Tibial artery (tissue), 4 donors: ENCODE measurements at regions not wholly inside any gene's neighbourhood (a gene's known extent, or its start where the extent isn't known, plus 50 kb on each side); places are given as distances from the start of the nearest gene placed in this dataset.

ENCODE experiments used
- DNase-seq, 2 donors: peaks; one replicate each; pipeline ENCODE4 v3.0.0-alpha.2; 2019
- H3K27ac ChIP-seq, 2 donors: fragments of 200-600 bp; sonication (generic) in 1 of 2; 1 replicate in 1 of 2; 2 replicates in 1 of 2; pipeline ENCODE4 v1.5.1; 2018 to 2019; ENCODE audit warnings: mild to moderate bottlenecking in 1 of 2
- H3K27me3 ChIP-seq, 2 donors: fragments of 200-600 bp; sonication (generic) in 1 of 2; one replicate each; pipeline versions ENCODE4 v1.5.1 to v1.6.0; 2016 to 2019
- H3K36me3 ChIP-seq, 3 donors: fragments of 200-600 bp; sonication (generic) in 2 of 3; one replicate each; pipeline ENCODE4 v1.5.1; 2016 to 2019; ENCODE audit warnings: mild to moderate bottlenecking in 2 of 3
- H3K4me1 ChIP-seq, 4 donors: fragments of 200-600 bp; sonication (generic) in 2 of 4; 1 replicate in 3 of 4; 2 replicates in 1 of 4; pipeline ENCODE4 v1.5.1; 2016 to 2019
- H3K4me3 ChIP-seq, 2 donors: fragments of 200-600 bp; sonication (generic) in 1 of 2; 1 replicate in 1 of 2; 2 replicates in 1 of 2; pipeline ENCODE4 v1.5.1; 2018 to 2019; ENCODE audit warnings: mild to moderate bottlenecking in 2 of 2
- H3K9me3 ChIP-seq, 3 donors: fragments of 200-600 bp; sonication (generic) in 1 of 3; one replicate each; pipeline ENCODE4 v1.5.1; 2016 to 2019
- intact Hi-C: fragments of 100-400 bp; cut with DNase I; formaldehyde crosslinking; loops from one replicate; pipeline ENCODE4 v1.15.0; 2023; ENCODE audit warnings: low total_unique reads
- TF ChIP-seq, protein P1 (sequence below), 2 experiments: fragments of 200-600 bp in 1 of 2; fragments of 450-650 bp in 1 of 2; IDR thresholded peaks; one replicate each; pipeline ENCODE4 v1.5.1; 2017 to 2019; ENCODE audit warnings: antibody characterized with exemption in 2 of 2, mild to moderate bottlenecking in 1 of 2, moderate library complexity in 1 of 2

DNA sequence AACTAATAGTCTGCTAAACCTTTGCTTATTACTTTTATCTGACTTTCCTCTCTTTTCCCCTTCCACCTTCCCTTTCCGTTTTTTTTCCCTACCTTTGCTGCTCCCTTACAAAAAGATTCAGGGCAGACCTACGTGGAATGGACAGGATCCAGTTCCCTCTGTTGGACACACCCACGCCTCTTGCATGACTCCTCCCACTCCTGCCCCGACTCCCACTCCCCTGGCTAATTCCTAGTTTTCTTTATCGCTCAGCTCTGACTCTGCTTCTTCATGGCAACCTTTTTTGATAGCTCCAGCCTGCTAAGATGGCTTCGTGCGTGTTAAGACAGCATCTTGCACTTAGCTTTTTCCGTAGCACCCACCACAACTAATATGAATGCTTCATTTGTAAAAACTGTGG, 715.6 kb upstream of the NRSN1 start:
- H3K27me3 ChIP-seq = no peaks in the 10 kb centered on the region
- TF ChIP-seq, protein P1, sequence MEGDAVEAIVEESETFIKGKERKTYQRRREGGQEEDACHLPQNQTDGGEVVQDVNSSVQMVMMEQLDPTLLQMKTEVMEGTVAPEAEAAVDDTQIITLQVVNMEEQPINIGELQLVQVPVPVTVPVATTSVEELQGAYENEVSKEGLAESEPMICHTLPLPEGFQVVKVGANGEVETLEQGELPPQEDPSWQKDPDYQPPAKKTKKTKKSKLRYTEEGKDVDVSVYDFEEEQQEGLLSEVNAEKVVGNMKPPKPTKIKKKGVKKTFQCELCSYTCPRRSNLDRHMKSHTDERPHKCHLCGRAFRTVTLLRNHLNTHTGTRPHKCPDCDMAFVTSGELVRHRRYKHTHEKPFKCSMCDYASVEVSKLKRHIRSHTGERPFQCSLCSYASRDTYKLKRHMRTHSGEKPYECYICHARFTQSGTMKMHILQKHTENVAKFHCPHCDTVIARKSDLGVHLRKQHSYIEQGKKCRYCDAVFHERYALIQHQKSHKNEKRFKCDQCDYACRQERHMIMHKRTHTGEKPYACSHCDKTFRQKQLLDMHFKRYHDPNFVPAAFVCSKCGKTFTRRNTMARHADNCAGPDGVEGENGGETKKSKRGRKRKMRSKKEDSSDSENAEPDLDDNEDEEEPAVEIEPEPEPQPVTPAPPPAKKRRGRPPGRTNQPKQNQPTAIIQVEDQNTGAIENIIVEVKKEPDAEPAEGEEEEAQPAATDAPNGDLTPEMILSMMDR (IDR thresholded peaks at IDR 0.05) = no peak
- H3K27ac ChIP-seq = no peak overlapping the region
- DNase-seq = no peak
- no peaks in the 10 kb centered on the region for H3K36me3 ChIP-seq
- H3K4me3 ChIP-seq = no peak overlapping the region
- H3K4me1 ChIP-seq = peaks cover 0 to 8% (median 3%) of the 10 kb centered on the region in 4 donors
- intact Hi-C loops = no loop called here
- H3K9me3 ChIP-seq = no peaks in the 10 kb centered on the region

DNA sequence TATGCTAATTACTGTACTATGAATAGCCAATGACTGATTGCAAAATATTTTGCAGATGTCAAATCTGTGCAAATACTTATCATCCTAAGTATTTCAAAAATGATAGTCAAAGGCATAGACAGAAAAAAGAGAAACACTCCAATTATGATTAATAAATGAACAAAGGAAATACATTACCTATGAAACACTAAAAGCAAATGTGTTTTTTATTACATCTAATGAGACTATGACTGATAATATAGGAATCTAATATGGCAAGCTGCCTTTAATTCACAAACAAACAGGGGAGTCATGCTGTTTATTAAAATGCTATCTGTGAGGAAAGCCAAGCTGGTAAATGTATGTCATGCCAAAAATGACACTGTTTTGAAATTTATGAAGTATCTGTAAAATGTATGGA, 713.2 kb upstream of the NRSN1 start:
- H3K4me3 ChIP-seq = no peak overlapping the region
- H3K27me3 ChIP-seq = no peaks in the 10 kb centered on the region
- H3K4me1 ChIP-seq = peaks cover 0 to 8% (median 3%) of the 10 kb centered on the region in 4 donors
- TF ChIP-seq, protein P1 (IDR thresholded peaks at IDR 0.05) = no peak
- intact Hi-C loops = no loop called here
- no peak for DNase-seq
- no peaks in the 10 kb centered on the region for H3K36me3 ChIP-seq
- no peaks in the 10 kb centered on the region for H3K9me3 ChIP-seq
- no peak overlapping the region for H3K27ac ChIP-seq

DNA sequence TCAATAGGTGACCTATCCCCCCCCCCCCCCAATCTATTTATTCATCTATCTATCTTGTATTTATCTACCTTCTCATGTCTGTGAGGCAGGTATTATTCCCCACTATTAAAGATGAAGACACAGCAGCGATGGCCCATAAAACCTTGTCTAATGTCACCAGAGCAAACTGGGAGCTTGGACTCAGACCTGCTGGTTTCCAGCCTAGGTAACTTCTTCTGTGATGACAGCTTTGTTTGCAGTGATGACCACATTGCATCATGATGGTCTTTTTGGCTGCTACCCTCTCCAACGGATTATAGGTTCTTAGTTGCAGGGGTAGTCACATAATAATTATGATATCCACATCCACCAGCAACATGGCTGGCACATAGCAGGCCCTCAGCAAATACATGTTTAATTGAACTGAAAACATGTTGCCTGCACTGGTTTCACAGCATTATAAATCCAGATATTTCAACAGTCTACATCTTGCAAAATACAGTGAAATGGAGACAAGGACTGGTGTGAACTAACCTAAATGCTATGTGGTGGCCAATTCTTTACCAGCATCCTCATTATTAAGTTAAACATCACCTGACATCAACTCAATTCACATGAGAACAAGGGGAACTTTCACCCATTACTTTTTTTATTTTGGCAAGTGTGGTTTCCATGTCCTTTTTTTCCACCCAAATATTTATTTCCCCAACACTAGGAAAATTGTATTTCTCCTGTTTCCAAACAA, 712.5 kb upstream of the NRSN1 start:
- no peaks in the 10 kb centered on the region for H3K9me3 ChIP-seq
- peaks cover 0 to 8% (median 3%) of the 10 kb centered on the region in 4 donors for H3K4me1 ChIP-seq
- no peaks in the 10 kb centered on the region for H3K36me3 ChIP-seq
- H3K4me3 ChIP-seq = no peak overlapping the region
- no peaks in the 10 kb centered on the region for H3K27me3 ChIP-seq
- no peak for DNase-seq
- intact Hi-C loops = no loop called here
- TF ChIP-seq, protein P1 (IDR thresholded peaks at IDR 0.05) = no peak
- no peak overlapping the region for H3K27ac ChIP-seq

DNA sequence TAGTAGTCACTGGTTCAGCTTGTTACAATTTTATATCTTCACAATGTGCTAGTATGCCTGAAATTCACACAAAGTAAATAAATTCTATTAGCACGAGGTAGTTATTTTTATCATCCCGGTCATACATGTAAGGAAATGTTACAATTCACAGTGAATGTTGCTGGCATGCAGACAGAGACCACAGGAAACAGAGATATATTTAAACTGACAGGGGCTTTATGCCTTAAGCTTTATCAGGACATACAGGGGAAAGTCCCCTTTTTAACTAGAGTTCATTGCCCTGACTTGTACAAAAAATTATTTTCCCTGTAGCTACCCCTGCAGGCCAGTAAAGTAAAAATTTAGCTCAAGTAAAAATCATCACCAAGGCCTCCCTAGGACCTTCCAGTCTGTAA, 712.0 kb upstream of the NRSN1 start:
- intact Hi-C loops = no loop called here
- TF ChIP-seq, protein P1 (IDR thresholded peaks at IDR 0.05) = peak; percentile 16 to 21
- DNase-seq = no peak
- peaks cover 0 to 8% (median 3%) of the 10 kb centered on the region in 4 donors for H3K4me1 ChIP-seq
- H3K36me3 ChIP-seq = no peaks in the 10 kb centered on the region
- no peak overlapping the region for H3K27ac ChIP-seq
- H3K4me3 ChIP-seq = no peak overlapping the region
- H3K27me3 ChIP-seq = no peaks in the 10 kb centered on the region
- H3K9me3 ChIP-seq = no peaks in the 10 kb centered on the region

DNA sequence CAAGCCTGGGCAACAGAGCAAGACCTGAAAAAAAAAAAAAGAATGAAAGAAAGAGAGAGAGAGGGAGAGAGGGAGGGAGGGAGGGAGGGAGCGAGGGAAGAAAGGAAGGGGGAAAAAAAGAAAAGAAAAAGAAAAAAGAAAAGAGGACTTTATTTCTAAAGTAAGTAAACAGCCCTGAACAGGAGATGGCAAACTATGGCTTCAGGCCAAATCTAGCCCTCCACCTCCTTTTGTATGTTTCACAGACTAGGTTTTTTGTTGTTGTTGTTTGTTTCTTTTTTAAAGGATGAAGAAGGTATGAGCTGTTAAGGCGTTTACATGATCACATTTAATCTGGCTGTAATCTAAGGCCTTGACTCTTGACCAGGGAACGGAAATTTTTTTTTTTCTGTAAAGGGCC, 711.1 kb upstream of the NRSN1 start:
- TF ChIP-seq, protein P1 (IDR thresholded peaks at IDR 0.05) = no peak

More for the DNA sequence above, 711.1 kb upstream of the NRSN1 start:
- no peaks in the 10 kb centered on the region for H3K27me3 ChIP-seq
- DNase-seq = no peak
- no peaks in the 10 kb centered on the region for H3K36me3 ChIP-seq
- H3K4me1 ChIP-seq = peaks cover 0 to 8% (median 3%) of the 10 kb centered on the region in 4 donors
- no peak overlapping the region for H3K4me3 ChIP-seq
- intact Hi-C loops = no loop called here
- H3K9me3 ChIP-seq = no peaks in the 10 kb centered on the region
- no peak overlapping the region for H3K27ac ChIP-seq
